Mucosa of descending colon (tissue), 3 donors: ENCODE measurements at regions not wholly inside any gene's neighbourhood (a gene's known extent, or its start where the extent isn't known, plus 50 kb on each side); places are given as distances from the start of the nearest gene placed in this dataset.
"Not testable (repeated sequence)": the region's sequence is repeated elsewhere in the genome, so short reads cannot be mapped to it uniquely, and the experiment has no call there.

Experiments used
- ATAC-seq: fragments of 200-7000 bp; cut with Tn5 transposase; one replicate; pipeline ENCODE4 v1.9.1; 2020; ENCODE audit warnings: mild to moderate bottlenecking, moderate library complexity
- DNase-seq, 3 donors: peaks; one replicate each; pipeline ENCODE4 v3.0.0-alpha.2; 2020
- H3K36me3 ChIP-seq: fragments of 200-600 bp; one replicate; pipeline ENCODE4 v1.8.0; 2021; ENCODE audit warnings: low read depth, mild to moderate bottlenecking
- H3K4me1 ChIP-seq: fragments of 200-600 bp; one replicate; pipeline ENCODE4 v1.8.0; 2021; ENCODE audit warnings: low read depth, mild to moderate bottlenecking
- H3K4me3 ChIP-seq: fragments of 200-600 bp; one replicate; pipeline ENCODE4 v1.8.0; 2021; ENCODE audit warnings: mild to moderate bottlenecking
- H3K9me3 ChIP-seq: fragments of 200-600 bp; one replicate; pipeline ENCODE4 v1.8.0; 2021; ENCODE audit warnings: mild to moderate bottlenecking
- intact Hi-C, 2 donors: fragments of 100-400 bp; cut with DNase I in 1 of 2; cut with micrococcal nuclease in 1 of 2; formaldehyde crosslinking; loops; one replicate each; pipeline versions ENCODE4 v1.11.0 to v1.11.1; 2022; cut with DNase I, micrococcal nuclease
- TF ChIP-seq, protein P1 (sequence below): fragments of 200-600 bp; IDR thresholded peaks from one replicate; pipeline ENCODE4 v1.8.0; 2022; ENCODE audit warnings: antibody characterized with exemption, mild to moderate bottlenecking
- donor health status: DM: no; HTN: no; CAD: no; lungs with moderate emphysema.
- donor health status: DM: no; HTN: no; CAD: no.
- donor health status: DM: no; HTN: yes; CAD: no.

DNA sequence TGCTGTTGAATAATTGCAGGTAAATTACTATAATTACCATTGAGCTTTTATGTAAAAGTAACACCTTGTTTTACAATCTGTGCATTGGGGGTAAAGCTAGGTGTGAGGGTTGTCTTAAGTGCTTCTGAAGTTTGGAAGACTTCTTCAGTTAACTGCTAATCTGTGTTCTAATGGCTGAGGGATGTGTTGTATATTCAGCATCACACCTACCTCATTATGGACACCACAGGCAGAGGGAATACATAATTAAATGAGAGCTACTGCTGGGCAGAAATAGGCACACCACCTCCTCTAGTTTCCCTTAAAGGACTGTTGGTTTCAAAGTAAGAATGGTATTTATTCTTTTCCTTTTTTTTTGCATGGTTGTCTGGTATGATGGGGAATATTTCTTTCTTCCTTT lies 502.3 kb upstream of the RGS6 start:
- TF ChIP-seq, protein P1, sequence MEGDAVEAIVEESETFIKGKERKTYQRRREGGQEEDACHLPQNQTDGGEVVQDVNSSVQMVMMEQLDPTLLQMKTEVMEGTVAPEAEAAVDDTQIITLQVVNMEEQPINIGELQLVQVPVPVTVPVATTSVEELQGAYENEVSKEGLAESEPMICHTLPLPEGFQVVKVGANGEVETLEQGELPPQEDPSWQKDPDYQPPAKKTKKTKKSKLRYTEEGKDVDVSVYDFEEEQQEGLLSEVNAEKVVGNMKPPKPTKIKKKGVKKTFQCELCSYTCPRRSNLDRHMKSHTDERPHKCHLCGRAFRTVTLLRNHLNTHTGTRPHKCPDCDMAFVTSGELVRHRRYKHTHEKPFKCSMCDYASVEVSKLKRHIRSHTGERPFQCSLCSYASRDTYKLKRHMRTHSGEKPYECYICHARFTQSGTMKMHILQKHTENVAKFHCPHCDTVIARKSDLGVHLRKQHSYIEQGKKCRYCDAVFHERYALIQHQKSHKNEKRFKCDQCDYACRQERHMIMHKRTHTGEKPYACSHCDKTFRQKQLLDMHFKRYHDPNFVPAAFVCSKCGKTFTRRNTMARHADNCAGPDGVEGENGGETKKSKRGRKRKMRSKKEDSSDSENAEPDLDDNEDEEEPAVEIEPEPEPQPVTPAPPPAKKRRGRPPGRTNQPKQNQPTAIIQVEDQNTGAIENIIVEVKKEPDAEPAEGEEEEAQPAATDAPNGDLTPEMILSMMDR, result no peak
- intact Hi-C loops, result no loop called here
- H3K4me3 ChIP-seq, result no peak overlapping the region

DNA sequence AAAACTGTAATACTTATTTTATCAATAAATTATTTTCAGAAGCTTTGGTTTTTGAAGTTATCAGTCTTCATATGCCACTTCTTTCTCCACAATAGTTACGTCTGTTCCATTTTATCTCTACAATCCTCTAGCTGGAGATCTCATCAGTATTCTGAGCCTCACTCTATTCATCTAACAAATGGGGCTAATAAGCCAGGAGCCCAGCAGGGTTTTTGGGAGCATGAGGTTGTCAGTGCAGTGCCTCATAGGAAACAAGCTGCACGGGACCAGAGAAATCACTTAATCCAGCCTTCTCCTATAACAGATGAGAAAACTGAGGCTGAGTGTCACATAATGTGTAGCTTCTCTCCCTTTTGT lies 501.9 kb upstream of the RGS6 start:
- no peak for ATAC-seq
- no peaks in the 10 kb centered on the region for H3K4me1 ChIP-seq

More for the DNA sequence above, 502.3 kb upstream of the RGS6 start:
- Histone ChIP-seq H3K4me1 (no peaks in the 10 kb centered on the region), H3K9me3 (peaks cover 9% of the 10 kb centered on the region), H3K36me3 (no peaks in the 10 kb centered on the region)
- ATAC-seq, result no peak
- no peak for DNase-seq

DNA sequence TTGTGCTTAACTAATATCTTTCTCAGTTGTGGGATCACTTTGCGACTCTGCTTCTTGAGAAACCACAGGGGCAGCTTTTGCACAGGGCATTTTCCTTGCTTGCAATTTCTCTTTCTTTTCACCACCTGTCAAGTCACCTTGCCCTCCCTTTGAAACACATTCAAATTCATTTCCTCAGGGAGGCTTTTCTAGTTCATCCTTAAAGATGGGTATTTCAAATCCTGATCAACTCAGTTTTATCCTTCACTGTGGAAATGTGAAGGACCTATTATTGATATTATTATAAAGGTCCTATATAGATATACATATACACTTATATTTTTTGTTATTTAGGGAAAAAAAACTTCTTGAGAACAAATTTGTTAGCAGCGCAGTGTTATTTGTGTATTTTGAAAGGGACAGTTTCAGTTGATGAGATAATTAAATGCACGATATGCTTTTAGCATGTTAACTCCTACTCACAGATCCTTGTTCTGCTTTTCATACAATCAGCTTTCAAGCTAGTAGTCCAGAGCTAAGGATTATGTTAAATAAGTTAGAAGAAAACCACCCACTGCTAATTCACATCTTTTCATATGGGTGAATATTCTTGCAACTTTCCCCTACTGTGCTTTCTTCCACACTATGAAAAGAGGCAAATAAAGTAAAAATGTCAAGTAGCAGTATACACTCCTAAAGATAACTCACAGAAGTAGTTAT lies 501.4 kb upstream of the RGS6 start:
- TF ChIP-seq, protein P1, result no peak
- intact Hi-C loops, result no loop called here
- no peak for DNase-seq
- H3K4me1 ChIP-seq, result no peaks in the 10 kb centered on the region
- no peak overlapping the region for H3K4me3 ChIP-seq
- ATAC-seq, result no peak
- H3K9me3 ChIP-seq, result peaks cover 3% of the 10 kb centered on the region
- no peaks in the 10 kb centered on the region for H3K36me3 ChIP-seq

More for the DNA sequence above, 501.9 kb upstream of the RGS6 start:
- H3K36me3 ChIP-seq, result no peaks in the 10 kb centered on the region
- DNase-seq, result no peak
- peaks cover 7% of the 10 kb centered on the region for H3K9me3 ChIP-seq
- TF ChIP-seq, protein P1, result no peak
- H3K4me3 ChIP-seq, result no peak overlapping the region
- intact Hi-C loops, result no loop called here

DNA sequence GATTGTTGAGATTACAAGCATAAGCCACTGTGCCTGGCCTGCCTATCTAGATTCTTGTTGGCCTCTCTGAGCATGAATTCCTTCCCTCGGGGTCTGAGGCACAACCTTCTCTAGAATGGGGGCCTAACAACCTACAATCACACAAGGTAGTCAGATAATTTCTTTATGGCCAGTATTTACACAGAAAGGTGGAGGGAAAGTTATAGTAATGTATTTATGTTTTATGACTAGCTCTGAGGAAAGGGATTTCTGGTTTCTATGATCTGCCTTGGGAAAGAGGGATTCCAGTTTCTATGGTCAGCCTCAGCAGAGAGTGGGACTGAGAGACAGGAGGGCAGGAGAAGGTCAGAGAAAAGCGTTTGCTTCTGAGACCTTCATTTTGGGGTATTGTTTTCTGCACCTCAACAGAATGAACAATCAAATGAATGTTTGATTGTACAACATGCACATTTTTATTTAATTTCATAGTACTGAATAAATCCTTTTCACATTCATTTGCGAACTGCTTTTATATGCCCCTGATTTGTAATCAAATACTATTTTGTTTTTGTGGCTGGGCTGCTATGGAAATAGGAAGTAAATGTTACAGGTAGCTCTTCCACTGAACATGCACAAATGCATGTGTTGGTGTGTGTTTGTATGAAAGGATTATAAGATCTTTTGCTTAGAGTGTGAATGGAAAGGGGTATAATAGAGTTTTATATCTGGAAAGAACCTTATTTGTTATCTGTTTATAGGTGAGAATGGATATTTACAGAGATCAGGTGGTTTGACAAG lies 499.7 kb upstream of the RGS6 start:
- peak; percentile 69 for ATAC-seq
- H3K9me3 ChIP-seq, result no peaks in the 10 kb centered on the region
- no peaks in the 10 kb centered on the region for H3K36me3 ChIP-seq
- DNase-seq, result no peak
- intact Hi-C loops, result no loop called here
- H3K4me3 ChIP-seq, result no peak overlapping the region
- TF ChIP-seq, protein P1, result no peak
- H3K4me1 ChIP-seq, result no peaks in the 10 kb centered on the region

DNA sequence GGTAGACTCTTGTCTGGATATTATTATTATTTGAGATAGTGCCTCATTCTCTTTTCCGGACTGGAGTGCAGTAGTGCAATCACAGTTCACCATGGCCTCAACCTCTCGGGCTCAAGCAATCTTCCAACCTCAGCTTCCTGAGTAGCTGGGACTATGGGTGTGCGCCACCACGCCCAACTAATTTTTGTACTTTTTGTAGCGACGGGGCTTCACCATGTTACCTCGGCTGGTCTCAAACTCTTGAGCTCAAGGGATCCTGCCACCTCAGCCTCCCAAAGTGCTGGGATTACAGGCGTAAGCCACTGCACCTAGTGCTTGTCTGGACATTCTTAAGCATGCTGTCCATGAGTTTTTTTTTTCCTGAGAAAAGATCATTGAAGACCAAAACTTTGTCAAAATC lies 498.9 kb upstream of the RGS6 start:
- no peak for ATAC-seq
- DNase-seq, result no peak
- intact Hi-C loops, result no loop called here
- H3K36me3 ChIP-seq, result no peaks in the 10 kb centered on the region
- H3K4me1 ChIP-seq, result no peaks in the 10 kb centered on the region
- no peaks in the 10 kb centered on the region for H3K9me3 ChIP-seq
- H3K4me3 ChIP-seq, result no peak overlapping the region
- TF ChIP-seq, protein P1, result no peak

DNA sequence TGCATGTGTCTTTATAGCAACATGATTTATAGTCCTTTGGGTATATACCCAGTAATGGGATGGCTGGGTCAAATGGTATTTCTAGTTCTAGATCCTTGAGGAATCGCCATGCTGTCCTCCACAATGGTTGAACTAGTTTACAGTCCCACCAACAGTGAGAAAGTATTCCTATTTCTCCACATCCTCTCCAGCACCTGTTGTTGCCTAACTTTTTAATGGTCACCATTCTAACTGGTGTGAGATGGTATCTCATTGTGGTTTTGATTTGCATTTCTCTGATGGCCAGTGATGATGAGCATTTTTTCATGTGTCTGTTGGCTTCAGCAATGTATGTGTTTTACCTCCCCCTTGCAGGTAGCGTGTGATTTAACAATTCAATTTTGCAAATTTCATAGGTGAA lies 496.6 kb upstream of the RGS6 start:
- intact Hi-C loops, result not testable (repeated sequence)

More for the DNA sequence above, 496.6 kb upstream of the RGS6 start:
- ATAC-seq, H3K36me3 ChIP-seq, H3K4me1 ChIP-seq, H3K9me3 ChIP-seq, DNase-seq, H3K4me3 ChIP-seq: not testable (repeated sequence)
